ENCODE measurements at regions not wholly inside any gene's neighbourhood (a gene's known extent, or its start where the extent isn't known, plus 50 kb on each side); places are given as distances from the start of the nearest gene placed in this dataset.
A peak's percentile ranks its signal among the peaks of the same experiment; 100 is the strongest.

DNA sequence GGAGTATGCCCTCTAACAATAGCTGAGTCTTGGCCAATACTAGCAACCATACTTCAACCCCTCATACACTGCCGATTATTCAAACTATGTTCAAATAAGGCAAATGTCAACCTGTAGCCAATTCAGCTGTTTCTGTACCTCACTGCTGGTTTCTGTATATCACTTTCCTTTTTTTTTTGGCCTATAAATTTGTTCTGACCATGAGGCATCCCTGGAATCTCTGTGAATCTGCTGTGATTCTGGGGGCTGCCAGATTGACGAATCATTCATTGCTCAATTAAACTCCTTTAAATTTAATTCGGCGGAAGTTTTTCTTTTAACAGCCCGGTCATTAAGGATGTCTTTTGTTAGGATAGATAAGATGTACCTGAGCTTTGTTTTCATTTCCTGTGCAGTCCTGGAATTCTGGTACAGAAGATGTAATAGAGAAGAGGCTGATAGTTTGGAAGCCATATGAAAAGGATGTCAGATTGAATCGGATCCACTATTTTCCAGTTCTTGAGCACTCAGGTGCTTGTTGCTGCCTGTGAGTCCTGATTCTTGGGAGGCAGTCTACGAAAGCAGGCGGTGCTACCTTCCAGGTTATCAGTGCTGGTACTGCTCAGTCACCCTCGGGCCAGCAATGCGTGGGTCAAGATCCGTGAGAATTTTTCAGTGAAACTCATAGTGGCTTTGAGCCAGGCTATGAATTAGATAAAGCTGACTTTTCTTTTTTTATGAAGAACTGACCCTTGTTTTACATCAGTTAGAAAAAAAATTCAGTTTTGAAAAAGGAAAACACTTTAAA is 106.2 kb upstream of the TUT7 start:
- Histone ChIP-seq H4K91ac (ENCODE audit: insufficient read depth, low read depth, low read length) (no peak overlapping the region), H3K23ac (ENCODE audit: low read depth, low read length) (no peak overlapping the region), H2BK120ac (ENCODE audit: low read depth, low read length) (no peak overlapping the region), H3K9me1 (ENCODE audit: insufficient read depth, low read length) (no peaks in the 10 kb centered on the region), H3K14ac (replicated peaks; ENCODE audit: low read depth, low read length) (no peak overlapping the region), H3K4me1 (ENCODE audit: control insufficient read depth, insufficient read depth, low read length) (peaks cover 2% of the 10 kb centered on the region; the same call in 1 of the 2 replicates), H2AK5ac (ENCODE audit: low read depth, low read length) (no peak overlapping the region), H3K4ac (ENCODE audit: low read depth, low read length) (no peak overlapping the region), H3K27me3 (ENCODE audit: control insufficient read depth, insufficient read depth, low read length) (no peaks in the 10 kb centered on the region; the same call in 1 of the 2 replicates), H3K4me2 (ENCODE audit: low read depth, low read length) (no peak overlapping the region), H3K18ac (ENCODE audit: low read depth, low read length) (no peak overlapping the region), H3K36me3 (ENCODE audit: control insufficient read depth, insufficient read depth, low read length) (no peaks in the 10 kb centered on the region), H2BK20ac (ENCODE audit: low read depth, low read length) (no peak overlapping the region), H3K9me3 (ENCODE audit: control insufficient read depth, insufficient read depth, low read length) (no peaks in the 10 kb centered on the region), H3K4me3 (ENCODE audit: insufficient read depth, low read depth, low read length) (no peak overlapping the region), H2BK15ac (ENCODE audit: low read depth, low read length) (no peak overlapping the region), H4K20me1 (ENCODE audit: insufficient read depth, low read length) (no peaks in the 10 kb centered on the region), H2AK9ac (replicated peaks; ENCODE audit: low read depth, low read length, poor library complexity) (no peak overlapping the region), H3K9ac (ENCODE audit: low read depth, low read length) (no peak overlapping the region), H3K56ac (ENCODE audit: extremely low read depth, insufficient read depth, low read length) (no peak overlapping the region), H4K8ac (ENCODE audit: low read depth in 2 of 2, low read length in 2 of 2) (no peak overlapping the region), H2AFZ (replicated peaks; ENCODE audit: low read length, poor library complexity) (no peak overlapping the region), H4K5ac (ENCODE audit: low read depth, low read length) (no peak overlapping the region), H2BK5ac (ENCODE audit: low read depth, low read length, poor library complexity, severe bottlenecking) (no peak overlapping the region), H3K79me1 (ENCODE audit: low read depth in 1 of 2, low read length in 2 of 2) (no peaks in the 10 kb centered on the region), H3K27ac (ENCODE audit: insufficient read depth, low read length) (no peak overlapping the region)
- CTCF ChIA-PET, result interaction anchor here (0.6 kb wide), 1 partner anchor 1402 kb away, joined by 3 read pairs; no protein-coding TSS in a partner anchor
- in situ Hi-C loops (cut with MboI; ENCODE audit: low sequenced_read_pairs) (no loop called here), intact Hi-C loops (cut with micrococcal nuclease) (no loop called here), dilution Hi-C loops (cut with HindIII; ENCODE audit: low sequenced_read_pairs, unreplicated experiment) (no loop called here)
- ATAC-seq (ENCODE audit: low read depth) (no peak), DNase-seq (peak; percentile 7)
- no TSS peak for BruUV-seq (replicated peaks)
- POLR2A ChIA-PET (ENCODE audit: unreplicated experiment), result no interaction called here
- 90% methylated on average over 4 of the region's 11 CpGs; no CpG with 5 or more reads in 1 of the 2 experiments for WGBS, 2 experiments (ENCODE audit: extremely low coverage in 2 of 2, insufficient read length in 1 of 2)
- TF ChIP-seq RFX5 (IDR thresholded peaks at IDR 0.05; ENCODE audit: low read depth, low read length), result no peak
- TF ChIP-seq CEBPB (IDR thresholded peaks at IDR 0.05; ENCODE audit: low read depth, low read length), result no peak
- TF ChIP-seq NFE2L2 (IDR thresholded peaks at IDR 0.05; ENCODE audit: low read depth, low read length), result no peak
- TF ChIP-seq, protein P1, sequence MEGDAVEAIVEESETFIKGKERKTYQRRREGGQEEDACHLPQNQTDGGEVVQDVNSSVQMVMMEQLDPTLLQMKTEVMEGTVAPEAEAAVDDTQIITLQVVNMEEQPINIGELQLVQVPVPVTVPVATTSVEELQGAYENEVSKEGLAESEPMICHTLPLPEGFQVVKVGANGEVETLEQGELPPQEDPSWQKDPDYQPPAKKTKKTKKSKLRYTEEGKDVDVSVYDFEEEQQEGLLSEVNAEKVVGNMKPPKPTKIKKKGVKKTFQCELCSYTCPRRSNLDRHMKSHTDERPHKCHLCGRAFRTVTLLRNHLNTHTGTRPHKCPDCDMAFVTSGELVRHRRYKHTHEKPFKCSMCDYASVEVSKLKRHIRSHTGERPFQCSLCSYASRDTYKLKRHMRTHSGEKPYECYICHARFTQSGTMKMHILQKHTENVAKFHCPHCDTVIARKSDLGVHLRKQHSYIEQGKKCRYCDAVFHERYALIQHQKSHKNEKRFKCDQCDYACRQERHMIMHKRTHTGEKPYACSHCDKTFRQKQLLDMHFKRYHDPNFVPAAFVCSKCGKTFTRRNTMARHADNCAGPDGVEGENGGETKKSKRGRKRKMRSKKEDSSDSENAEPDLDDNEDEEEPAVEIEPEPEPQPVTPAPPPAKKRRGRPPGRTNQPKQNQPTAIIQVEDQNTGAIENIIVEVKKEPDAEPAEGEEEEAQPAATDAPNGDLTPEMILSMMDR (conservative IDR thresholded peaks at IDR 0.05; ENCODE audit: low read depth, low read length), result no peak
- no peak for TF ChIP-seq BHLHE40 (IDR thresholded peaks at IDR 0.05; ENCODE audit: low read depth, low read length)
